Common myeloid progenitor, CD34-positive (primary cell): ENCODE measurements at regions not wholly inside any gene's neighbourhood (a gene's known extent, or its start where the extent isn't known, plus 50 kb on each side); places are given as distances from the start of the nearest gene placed in this dataset.
"Not testable (repeated sequence)": the region's sequence is repeated elsewhere in the genome, so short reads cannot be mapped to it uniquely, and the experiment has no call there.

Experiments
- CTCF ChIA-PET: fragments of 350-600 bp; sonication (Branson Sonifier 250); formaldehyde crosslinking; loops from one replicate; lab custom pipeline; 2021; ENCODE audit warnings: antibody characterized with exemption; lab: Charles Lee
- POLR2A ChIA-PET: fragments of 350-600 bp; sonication (Branson Sonifier 250); formaldehyde crosslinking; loops from one replicate; lab custom pipeline; 2021; ENCODE audit warnings: antibody characterized with exemption; lab: Charles Lee
- DNase-seq, 3 donors: peaks; one replicate each; pipeline versions ENCODE4 v3.0.0 to v3.0.0-alpha.2; 2013
- H3K27ac ChIP-seq, 2 experiments: 1 replicate in 1 of 2; 2 replicates in 1 of 2; pipeline ENCODE4 v1.7.0; 2013; ENCODE audit warnings: inconsistent platforms in 2 of 2, low read length in 2 of 2, mild to moderate bottlenecking in 2 of 2, low read depth in 1 of 2, moderate library complexity in 1 of 2; ENCODE audit not compliant: severe bottlenecking in 2 of 2, insufficient read depth in 1 of 2, poor library complexity in 1 of 2
- H3K27me3 ChIP-seq, 5 experiments: replicated peaks in 2 of 5; 1 replicate in 3 of 5; 2 replicates in 2 of 5; pipeline versions ENCODE4 v1.6.1 to v1.7.0; 2013; ENCODE audit warnings: low read length in 4 of 5, mild to moderate bottlenecking in 2 of 5, moderate library complexity in 2 of 5, inconsistent platforms in 1 of 5; ENCODE audit not compliant: insufficient read depth in 5 of 5, control insufficient read depth in 4 of 5
- H3K36me3 ChIP-seq, 4 experiments: 1 replicate in 2 of 4; 2 replicates in 2 of 4; pipeline versions ENCODE4 v1.6.1 to v1.7.0; 2013; ENCODE audit warnings: low read length in 3 of 4, control low read depth in 1 of 4, mild to moderate bottlenecking in 1 of 4; ENCODE audit not compliant: control insufficient read depth in 4 of 4, insufficient read depth in 4 of 4
- H3K4me1 ChIP-seq, 4 experiments: 1 replicate in 3 of 4; 2 replicates in 1 of 4; pipeline versions ENCODE4 v1.6.1 to v1.7.1; 2013; ENCODE audit warnings: low read length in 3 of 4, mild to moderate bottlenecking in 3 of 4, control low read depth in 1 of 4, inconsistent platforms in 1 of 4, moderate library complexity in 1 of 4; ENCODE audit not compliant: control insufficient read depth in 4 of 4, insufficient read depth in 4 of 4; ENCODE audit errors: control extremely low read depth in 1 of 4
- H3K4me3 ChIP-seq, 7 experiments: 1 replicate in 4 of 7; 2 replicates in 3 of 7; pipeline versions ENCODE4 v1.5.1 to v1.7.0; 2013; ENCODE audit warnings: mild to moderate bottlenecking in 7 of 7, low read length in 6 of 7, moderate library complexity in 6 of 7, inconsistent platforms in 2 of 7, low read depth in 2 of 7, control low read depth in 1 of 7; ENCODE audit not compliant: insufficient read depth in 4 of 7, control insufficient read depth in 1 of 7; ENCODE audit errors: extremely low read depth in 1 of 7
- H3K9me3 ChIP-seq, 5 experiments: 1 replicate in 4 of 5; 2 replicates in 1 of 5; pipeline versions ENCODE4 v1.6.1 to v1.7.1; 2013; ENCODE audit warnings: low read length in 4 of 5, mild to moderate bottlenecking in 2 of 5, inconsistent platforms in 1 of 5, low read depth in 1 of 5, moderate library complexity in 1 of 5; ENCODE audit not compliant: control insufficient read depth in 4 of 5, insufficient read depth in 2 of 5; ENCODE audit errors: control extremely low read depth in 1 of 5
- WGBS: methylation state at CpG from one replicate; pipeline ENCODE4 v1.1.5; 2013; ENCODE audit not compliant: insufficient coverage; 5-methylcytosine and 5-hydroxymethylcytosine counted together

DNA sequence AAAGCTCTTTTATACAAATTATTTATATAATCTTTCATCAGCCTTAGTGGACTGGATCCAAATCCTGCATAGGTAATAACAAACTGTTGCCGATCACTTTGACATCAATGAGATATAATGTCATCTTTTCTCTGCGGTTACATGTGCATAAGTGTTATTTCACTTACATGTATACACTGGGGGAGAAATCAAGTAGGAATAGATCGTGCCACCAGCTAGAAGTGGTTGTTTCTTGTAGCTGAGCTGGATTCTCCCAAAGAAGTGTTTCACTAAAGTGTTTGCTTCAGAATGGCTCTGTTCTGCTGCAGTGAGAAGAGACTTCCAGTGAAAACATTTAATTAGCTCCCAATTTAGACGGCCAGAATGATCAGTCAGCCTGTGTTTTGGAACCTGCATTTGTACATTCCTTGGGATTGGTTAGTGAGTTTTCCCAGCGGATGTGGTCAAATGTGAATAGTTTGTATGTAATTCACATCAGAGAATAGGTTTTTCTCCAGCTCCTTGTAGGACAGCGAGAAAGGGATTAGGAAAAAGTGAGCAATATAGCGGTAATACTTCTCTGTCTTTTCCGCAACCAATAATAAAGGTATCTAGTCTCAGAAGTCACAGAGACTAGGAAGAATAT is 163.1 kb upstream of the CCN2 start:
- ChIA-PET CTCF (interaction anchor here (0.8 kb wide), 1 partner anchor 10 kb away, joined by 3 read pairs; no protein-coding TSS in a partner anchor), POLR2A (no interaction called here)
- Histone ChIP-seq H3K27ac (no peak overlapping the region), H3K36me3 (no peaks in the 10 kb centered on the region), H3K4me3 (no peak overlapping the region), H3K27me3 (no peaks in the 10 kb centered on the region), H3K4me1 (no peaks in the 10 kb centered on the region), H3K9me3 (peaks cover 0 to 8% (median 4%) of the 10 kb centered on the region in 5 experiments)
- WGBS: 100% methylated on average over 2 of the region's 8 CpGs
- DNase-seq: no peak

- H3K27ac ChIP-seq, H3K4me1 ChIP-seq, H3K36me3 ChIP-seq, POLR2A ChIA-PET, H3K27me3 ChIP-seq, H3K4me3 ChIP-seq, CTCF ChIA-PET: not testable (repeated sequence)
- H3K9me3 ChIP-seq: peaks cover 0 to 25% (median 6%) of the 10 kb centered on the region in 5 experiments
- DNase-seq: peak in 2 of 3 donors; percentile 24 to 36
- WGBS: 97% methylated on average over 6 of the region's 6 CpGs
Observed at GRCh38 chr6:132109752-132110151, 158.6 kb upstream of the CCN2 start.

DNA sequence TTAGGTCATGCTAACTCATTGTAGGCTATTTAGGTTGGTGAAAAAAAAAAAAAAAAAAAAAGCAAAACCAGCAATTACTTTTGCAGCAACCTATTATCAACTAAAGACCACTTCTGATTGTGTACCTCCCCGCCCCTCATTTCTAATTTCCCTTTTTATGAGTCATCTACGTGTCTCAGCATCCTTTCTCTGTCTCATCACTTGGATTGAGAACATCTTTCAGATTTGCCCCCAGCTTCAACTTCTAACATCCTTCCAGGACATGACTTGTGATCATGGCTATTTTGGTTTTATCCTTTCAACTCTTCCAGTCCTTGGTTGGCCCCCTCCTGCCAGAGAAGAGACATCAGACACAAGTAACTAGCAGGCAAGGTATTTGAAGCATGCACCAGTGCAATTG is 156.7 kb upstream of the CCN2 start:
- Histone ChIP-seq H3K4me1 (no peaks in the 10 kb centered on the region), H3K27ac (no peak overlapping the region), H3K4me3 (no peak overlapping the region), H3K36me3 (no peaks in the 10 kb centered on the region), H3K9me3 (peaks cover 0 to 25% (median 7%) of the 10 kb centered on the region in 5 experiments), H3K27me3 (no peaks in the 10 kb centered on the region)
- CTCF ChIA-PET: interaction anchor here (0.7 kb wide), 1 partner anchor 74 kb away, joined by 4 read pairs; no protein-coding TSS in a partner anchor
- no peak for DNase-seq
- 83% methylated on average over 2 of the region's 2 CpGs for WGBS
- POLR2A ChIA-PET: no interaction called here

DNA sequence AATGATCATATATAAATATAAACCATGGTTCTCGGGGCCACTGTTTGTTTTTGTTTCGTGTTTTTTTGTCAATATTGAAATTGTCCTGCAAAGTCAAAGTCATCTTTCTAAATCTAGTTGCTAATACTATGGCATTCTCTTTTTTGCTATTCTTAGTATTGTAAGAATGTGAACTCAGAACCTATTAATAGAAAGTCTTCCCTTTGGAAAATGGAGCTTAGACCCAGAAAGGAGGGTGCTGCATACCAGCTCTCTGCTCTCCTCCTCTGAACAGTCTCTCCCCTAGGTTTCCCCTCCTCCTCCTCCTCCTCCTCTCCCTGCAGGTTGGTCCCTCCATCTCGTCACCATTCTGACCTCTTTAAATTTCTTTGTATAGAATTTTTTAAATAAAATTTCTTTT is 150.4 kb upstream of the CCN2 start:
- Histone ChIP-seq H3K4me1 (no peaks in the 10 kb centered on the region), H3K27ac (no peak overlapping the region), H3K4me3 (no peak overlapping the region), H3K36me3 (no peaks in the 10 kb centered on the region), H3K27me3 (no peaks in the 10 kb centered on the region), H3K9me3 (peaks cover 0 to 3% (median under 1%) of the 10 kb centered on the region in 5 experiments)
- no peak for DNase-seq
- CTCF ChIA-PET: no interaction called here
- POLR2A ChIA-PET: no interaction called here
- WGBS: no CpG with 5 or more reads among the region's 3 CpGs

DNA sequence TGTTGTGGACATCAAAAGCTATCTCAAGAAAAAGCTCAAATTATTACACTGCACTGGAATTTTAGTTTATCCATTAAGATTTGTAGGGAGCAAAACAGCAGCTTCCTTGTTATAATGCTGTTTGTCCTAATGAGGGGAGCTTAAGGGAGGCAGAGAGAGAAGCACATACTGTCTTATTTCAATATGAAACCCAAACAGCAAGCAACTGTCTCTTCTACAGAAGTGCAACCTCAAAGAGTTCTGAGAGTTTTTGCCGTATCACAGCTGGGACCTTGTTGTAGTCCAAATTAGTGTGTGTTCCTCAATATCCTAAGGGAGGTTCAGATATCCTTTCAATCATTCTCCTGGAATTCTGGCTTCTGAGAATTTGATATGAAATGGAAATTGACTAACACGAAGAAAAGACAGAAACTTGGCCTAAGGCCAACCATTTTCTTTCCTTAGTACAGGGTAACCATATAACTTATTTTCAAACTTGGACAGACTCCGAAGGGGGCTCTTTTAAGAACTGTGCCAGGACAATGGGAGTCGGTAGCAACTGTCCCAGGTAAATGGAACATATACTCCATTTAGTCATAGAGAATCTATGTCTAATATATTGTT is 149.3 kb upstream of the CCN2 start:
- Histone ChIP-seq H3K9me3 (peaks cover 0 to 3% (median 0%) of the 10 kb centered on the region in 5 experiments), H3K4me3 (no peak overlapping the region), H3K27me3 (no peaks in the 10 kb centered on the region), H3K4me1 (no peaks in the 10 kb centered on the region), H3K36me3 (no peaks in the 10 kb centered on the region), H3K27ac (no peak overlapping the region)
- WGBS: 100% methylated on average over 1 of the region's 4 CpGs
- ChIA-PET POLR2A (no interaction called here), CTCF (interaction anchor here (1.2 kb wide), 1 partner anchor 185 kb away, joined by 3 read pairs; no protein-coding TSS in a partner anchor)
- no peak for DNase-seq

- no peaks in the 10 kb centered on the region for H3K36me3 ChIP-seq
- H3K9me3 ChIP-seq: peaks cover 0 to 1% (median 0%) of the 10 kb centered on the region in 5 experiments
- H3K4me1 ChIP-seq: no peaks in the 10 kb centered on the region
- no peak for DNase-seq
- H3K27me3 ChIP-seq: no peaks in the 10 kb centered on the region
- H3K4me3 ChIP-seq: no peak overlapping the region
- POLR2A ChIA-PET: no interaction called here
- CTCF ChIA-PET: no interaction called here
- no peak overlapping the region for H3K27ac ChIP-seq
- WGBS: 100% methylated on average over 4 of the region's 5 CpGs
Observed at GRCh38 chr6:132096996-132097395, 145.8 kb upstream of the CCN2 start.

DNA sequence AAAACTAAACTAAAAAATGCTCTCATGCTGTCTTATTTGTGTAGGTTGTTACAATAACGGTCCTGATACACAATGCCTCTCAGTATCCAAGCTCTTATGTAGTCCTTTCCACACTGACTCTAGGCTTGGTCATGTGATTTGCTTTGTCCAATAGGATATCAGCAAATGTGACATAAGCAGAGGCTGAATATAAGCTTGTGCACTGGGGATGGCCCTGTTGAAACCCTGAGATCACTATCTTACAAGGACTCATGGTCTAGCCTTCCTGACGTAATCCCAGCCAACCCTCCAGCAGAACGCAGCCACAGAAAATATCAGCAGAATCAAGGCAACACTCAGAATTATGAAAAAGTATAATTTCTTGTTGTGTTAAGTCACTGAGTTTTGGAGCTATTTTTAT is 145.1 kb upstream of the CCN2 start:
- CTCF ChIA-PET: no interaction called here
- Histone ChIP-seq H3K9me3 (peaks cover 0 to 3% (median 0%) of the 10 kb centered on the region in 5 experiments), H3K27me3 (no peaks in the 10 kb centered on the region), H3K4me3 (no peak overlapping the region), H3K27ac (no peak overlapping the region), H3K4me1 (no peaks in the 10 kb centered on the region), H3K36me3 (no peaks in the 10 kb centered on the region)
- no peak for DNase-seq
- 100% methylated on average over 1 of the region's 3 CpGs for whole genome bisulfite sequencing
- POLR2A ChIA-PET: no interaction called here
